ENCODE measurements at regions not wholly inside any gene's neighbourhood (a gene's known extent, or its start where the extent isn't known, plus 50 kb on each side); places are given as distances from the start of the nearest gene placed in this dataset.
"Not testable (repeated sequence)": the region's sequence is repeated elsewhere in the genome, so short reads cannot be mapped to it uniquely, and the experiment has no call there.

DNA sequence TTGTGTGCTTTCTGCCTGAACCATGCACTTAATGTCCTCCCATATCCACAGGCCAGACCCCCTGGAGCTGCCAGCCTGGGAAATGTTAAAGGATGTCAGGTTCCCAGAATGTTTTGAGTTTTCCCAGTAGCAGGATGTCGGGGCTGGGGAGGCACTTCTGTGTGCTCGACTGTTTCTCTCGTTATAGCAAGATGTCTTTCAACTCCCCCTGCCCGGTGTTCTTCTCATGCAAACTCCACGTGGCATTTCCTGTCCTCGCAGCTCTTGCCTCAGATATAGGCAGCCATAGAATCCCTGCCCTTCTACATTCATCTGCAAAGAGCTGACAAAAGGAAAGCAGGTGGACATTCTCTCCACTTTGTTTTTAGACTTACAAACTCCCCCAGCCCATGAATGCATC is 457.2 kb upstream of the CDH11 start:
- no peak overlapping the region for H3K4me3 ChIP-seq (ENCODE audit: low read depth, low read length)
- TF ChIP-seq, protein P1, sequence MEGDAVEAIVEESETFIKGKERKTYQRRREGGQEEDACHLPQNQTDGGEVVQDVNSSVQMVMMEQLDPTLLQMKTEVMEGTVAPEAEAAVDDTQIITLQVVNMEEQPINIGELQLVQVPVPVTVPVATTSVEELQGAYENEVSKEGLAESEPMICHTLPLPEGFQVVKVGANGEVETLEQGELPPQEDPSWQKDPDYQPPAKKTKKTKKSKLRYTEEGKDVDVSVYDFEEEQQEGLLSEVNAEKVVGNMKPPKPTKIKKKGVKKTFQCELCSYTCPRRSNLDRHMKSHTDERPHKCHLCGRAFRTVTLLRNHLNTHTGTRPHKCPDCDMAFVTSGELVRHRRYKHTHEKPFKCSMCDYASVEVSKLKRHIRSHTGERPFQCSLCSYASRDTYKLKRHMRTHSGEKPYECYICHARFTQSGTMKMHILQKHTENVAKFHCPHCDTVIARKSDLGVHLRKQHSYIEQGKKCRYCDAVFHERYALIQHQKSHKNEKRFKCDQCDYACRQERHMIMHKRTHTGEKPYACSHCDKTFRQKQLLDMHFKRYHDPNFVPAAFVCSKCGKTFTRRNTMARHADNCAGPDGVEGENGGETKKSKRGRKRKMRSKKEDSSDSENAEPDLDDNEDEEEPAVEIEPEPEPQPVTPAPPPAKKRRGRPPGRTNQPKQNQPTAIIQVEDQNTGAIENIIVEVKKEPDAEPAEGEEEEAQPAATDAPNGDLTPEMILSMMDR (IDR thresholded peaks at IDR 0.05; ENCODE audit: insufficient read depth, low read length), result no peak
- no peak for DNase-seq (ENCODE audit: low read depth)

DNA sequence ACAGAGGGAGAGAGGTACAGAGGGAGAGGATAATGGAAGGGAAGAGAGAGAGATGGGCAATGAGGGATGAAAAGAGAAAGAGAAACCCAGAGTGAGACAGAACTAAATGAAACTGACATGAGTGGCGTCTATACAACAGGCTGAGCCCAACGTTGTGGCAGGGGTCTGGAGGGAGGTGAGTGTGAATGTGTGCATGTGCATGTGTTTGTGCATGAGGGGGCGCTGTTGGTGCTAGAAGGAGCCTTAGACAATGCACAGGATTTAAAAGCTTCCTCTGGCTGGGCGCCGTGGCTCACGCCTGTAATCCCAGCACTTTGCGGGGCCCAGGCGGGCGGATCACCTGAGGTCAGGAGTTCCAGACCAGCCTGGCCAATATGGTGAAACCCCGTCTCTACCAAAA is 454.8 kb upstream of the CDH11 start:
- TF ChIP-seq, protein P1 (IDR thresholded peaks at IDR 0.05; ENCODE audit: insufficient read depth, low read length), result no peak
- no peak for DNase-seq (ENCODE audit: low read depth)
- no peak overlapping the region for H3K4me3 ChIP-seq (ENCODE audit: low read depth, low read length)

DNA sequence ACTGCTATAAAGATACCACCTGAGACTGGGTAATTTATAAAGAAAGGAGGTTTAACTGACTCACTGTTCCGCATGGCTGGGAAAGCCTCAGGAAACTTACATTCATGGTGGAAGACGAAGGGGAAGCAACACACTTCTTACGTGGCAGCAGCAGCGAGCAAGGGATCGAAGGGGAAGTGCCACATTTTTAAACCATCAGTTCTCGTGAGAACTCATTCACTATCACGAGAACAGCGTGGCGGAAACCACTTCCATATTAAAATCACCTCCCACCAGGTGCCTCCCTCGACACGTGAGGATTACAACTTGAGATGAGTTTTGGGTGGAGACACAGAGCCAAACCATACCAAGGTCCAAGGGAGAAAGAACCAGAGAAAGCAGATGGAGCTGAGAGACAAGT is 454.3 kb upstream of the CDH11 start:
- TF ChIP-seq, protein P1 (IDR thresholded peaks at IDR 0.05; ENCODE audit: insufficient read depth, low read length), result no peak
- no peak for DNase-seq (ENCODE audit: low read depth)
- no peak overlapping the region for H3K4me3 ChIP-seq (ENCODE audit: low read depth, low read length)

DNA sequence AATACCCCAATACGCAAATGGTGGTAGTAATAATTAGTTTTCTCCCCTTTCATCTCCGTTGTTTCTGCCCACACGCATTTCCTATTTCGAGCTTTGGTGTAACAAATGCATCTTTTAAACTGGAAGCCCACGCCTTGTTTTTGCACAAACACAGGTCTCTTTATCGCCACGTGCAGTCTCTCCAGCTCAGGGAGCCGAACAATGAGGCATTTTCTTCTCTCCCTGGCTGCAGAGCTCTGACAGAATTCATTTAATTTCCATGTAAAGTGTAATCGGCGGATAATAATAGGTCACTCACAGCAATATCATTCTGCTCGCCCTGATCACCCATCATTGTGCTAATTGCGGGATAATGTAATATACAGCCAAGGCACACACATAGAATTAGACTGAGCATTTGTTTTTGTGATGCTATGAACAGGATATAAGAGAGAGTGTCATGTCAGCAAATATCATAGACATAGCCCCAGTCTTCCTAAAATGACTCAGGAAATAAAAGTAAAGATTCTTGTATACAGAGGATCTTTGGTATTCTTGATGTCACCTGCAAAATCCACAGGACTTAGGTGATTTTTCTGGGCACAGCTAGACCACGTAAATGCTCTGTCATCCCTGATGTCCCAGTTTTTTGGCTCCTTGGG is 452.6 kb upstream of the CDH11 start:
- DNase-seq (ENCODE audit: low read depth), result no peak
- H3K4me3 ChIP-seq (ENCODE audit: low read depth, low read length), result no peak overlapping the region
- TF ChIP-seq, protein P1 (IDR thresholded peaks at IDR 0.05; ENCODE audit: insufficient read depth, low read length), result no peak

DNA sequence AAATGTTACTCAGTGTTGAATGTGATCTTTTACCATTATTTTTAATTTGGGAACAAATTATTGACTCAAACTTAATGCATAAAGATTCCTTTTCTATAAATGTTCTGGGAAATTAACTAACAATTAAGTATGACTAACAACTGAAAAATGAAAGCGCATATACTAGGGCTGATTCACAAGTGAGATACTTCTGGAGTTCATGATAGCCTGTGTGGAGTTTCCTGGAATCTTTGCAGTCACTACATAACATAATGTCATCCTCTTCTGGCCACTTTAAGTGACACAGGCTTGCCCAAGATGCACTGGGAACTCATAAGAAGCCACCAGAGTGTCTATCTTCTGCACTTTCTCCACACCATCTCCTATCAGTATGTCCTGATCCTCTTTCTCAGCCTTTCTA is 450.3 kb upstream of the CDH11 start:
- no peak overlapping the region for H3K4me3 ChIP-seq (ENCODE audit: low read depth, low read length)
- TF ChIP-seq, protein P1 (IDR thresholded peaks at IDR 0.05; ENCODE audit: insufficient read depth, low read length), result no peak
- DNase-seq (ENCODE audit: low read depth), result peak; percentile 77

DNA sequence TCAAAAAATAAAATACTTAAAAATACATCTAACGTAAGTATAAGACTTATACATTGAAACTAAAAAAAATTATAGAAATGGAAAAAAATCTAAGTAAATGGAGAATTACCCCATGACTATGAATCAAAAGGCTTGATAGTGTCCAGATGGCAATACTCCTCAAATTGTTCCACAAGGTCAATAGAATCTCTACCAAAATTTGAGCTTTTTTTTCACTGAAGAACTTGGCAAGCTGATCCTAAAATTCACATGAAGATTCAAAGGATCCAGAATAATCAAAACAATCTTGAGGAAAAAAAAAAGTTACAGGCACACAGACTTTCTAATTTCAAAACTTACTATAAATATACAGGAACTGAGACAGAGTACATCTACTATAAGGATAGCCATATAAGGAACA is 448.4 kb upstream of the CDH11 start:
- peak; percentile 87 for DNase-seq (ENCODE audit: low read depth)
- no peak overlapping the region for H3K4me3 ChIP-seq (ENCODE audit: low read depth, low read length)
- TF ChIP-seq, protein P1 (IDR thresholded peaks at IDR 0.05; ENCODE audit: insufficient read depth, low read length), result no peak

DNA sequence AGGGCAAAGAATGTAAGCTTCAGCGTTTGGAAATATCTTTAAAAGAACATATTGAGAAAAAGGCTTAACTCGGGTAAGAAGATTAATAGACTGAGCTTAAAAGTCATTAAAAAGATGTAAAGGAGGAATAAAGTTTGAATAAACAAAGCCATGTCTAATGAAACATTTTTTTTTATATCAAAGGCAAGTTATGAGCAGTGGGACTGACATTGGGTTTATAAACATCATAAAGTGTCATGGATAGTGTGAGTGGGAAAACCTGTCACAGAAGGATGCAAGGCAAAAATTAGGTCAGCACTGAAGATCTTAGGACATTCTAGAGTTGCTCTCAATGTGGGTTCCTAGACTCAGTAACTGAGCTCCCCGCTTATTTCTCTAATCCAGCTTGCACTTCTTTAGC is 438.0 kb upstream of the CDH11 start:
- no peak for DNase-seq (ENCODE audit: low read depth)
- TF ChIP-seq, protein P1 (IDR thresholded peaks at IDR 0.05; ENCODE audit: insufficient read depth, low read length), result no peak
- H3K4me3 ChIP-seq (ENCODE audit: low read depth, low read length), result no peak overlapping the region

DNA sequence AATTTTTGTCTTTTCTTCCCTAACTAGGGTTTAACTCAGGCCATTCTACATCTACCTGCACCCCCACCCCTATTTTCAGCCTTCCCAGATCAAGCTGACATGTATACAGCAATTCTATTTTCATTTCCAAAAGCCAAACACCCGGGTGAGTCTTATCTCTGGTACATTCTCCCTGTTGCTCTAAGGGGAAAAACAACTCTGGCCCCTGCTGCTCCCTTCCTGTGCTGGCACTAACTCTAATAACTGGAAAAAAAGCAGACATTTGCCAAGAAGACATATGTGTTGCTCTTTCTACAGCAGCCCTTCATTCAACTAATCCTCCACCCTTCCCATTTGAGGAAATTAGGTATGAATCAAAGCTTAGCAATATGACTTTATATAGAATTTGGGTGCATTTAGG is 427.8 kb upstream of the CDH11 start:
- peak; percentile 64 for DNase-seq (ENCODE audit: low read depth)
- not testable (repeated sequence) for H3K4me3 ChIP-seq (ENCODE audit: low read depth, low read length)

All from fibroblast of the aortic adventitia (primary cell).